ENCODE measurements at regions not wholly inside any gene's neighbourhood (a gene's known extent, or its start where the extent isn't known, plus 50 kb on each side); places are given as distances from the start of the nearest gene placed in this dataset.

GRCh38 chr2:198444800-198445287 is 640.5 kb downstream of the PLCL1 start:
- Histone ChIP-seq H3K27ac (no peak overlapping the region), H3K4me3 (no peak overlapping the region), H4K20me1 (ENCODE audit: insufficient read depth, poor library complexity, severe bottlenecking) (no peaks in the 10 kb centered on the region), H2AFZ (no peak overlapping the region), H3K79me2 (no peaks in the 10 kb centered on the region), H3K27me3 (no peaks in the 10 kb centered on the region), H3K4me1 (ENCODE audit: insufficient read depth) (no peaks in the 10 kb centered on the region), H3K9me2 (replicated peaks; ENCODE audit: insufficient read depth) (no peaks in the 10 kb centered on the region), H3K36me3 (replicated peaks; ENCODE audit: insufficient read depth, low read depth) (no peaks in the 10 kb centered on the region), H3K9me3 (ENCODE audit: low read depth) (no peaks in the 10 kb centered on the region), H3K4me2 (no peak overlapping the region)
- DNase-seq (ENCODE audit: low spot score): no peak
- 92% methylated on average over 2 of the region's 2 CpGs for WGBS (ENCODE audit: low lambda C conversion rate, missing lambda C conversion rate)
- TF ChIP-seq EZH2phosphoT487 (IDR thresholded peaks at IDR 0.05; ENCODE audit: low read depth, severe bottlenecking, unreplicated experiment) (no peak), EZH2 (IDR thresholded peaks at IDR 0.05; ENCODE audit: borderline replicate concordance) (no peak)
- TF ChIP-seq, protein P1, sequence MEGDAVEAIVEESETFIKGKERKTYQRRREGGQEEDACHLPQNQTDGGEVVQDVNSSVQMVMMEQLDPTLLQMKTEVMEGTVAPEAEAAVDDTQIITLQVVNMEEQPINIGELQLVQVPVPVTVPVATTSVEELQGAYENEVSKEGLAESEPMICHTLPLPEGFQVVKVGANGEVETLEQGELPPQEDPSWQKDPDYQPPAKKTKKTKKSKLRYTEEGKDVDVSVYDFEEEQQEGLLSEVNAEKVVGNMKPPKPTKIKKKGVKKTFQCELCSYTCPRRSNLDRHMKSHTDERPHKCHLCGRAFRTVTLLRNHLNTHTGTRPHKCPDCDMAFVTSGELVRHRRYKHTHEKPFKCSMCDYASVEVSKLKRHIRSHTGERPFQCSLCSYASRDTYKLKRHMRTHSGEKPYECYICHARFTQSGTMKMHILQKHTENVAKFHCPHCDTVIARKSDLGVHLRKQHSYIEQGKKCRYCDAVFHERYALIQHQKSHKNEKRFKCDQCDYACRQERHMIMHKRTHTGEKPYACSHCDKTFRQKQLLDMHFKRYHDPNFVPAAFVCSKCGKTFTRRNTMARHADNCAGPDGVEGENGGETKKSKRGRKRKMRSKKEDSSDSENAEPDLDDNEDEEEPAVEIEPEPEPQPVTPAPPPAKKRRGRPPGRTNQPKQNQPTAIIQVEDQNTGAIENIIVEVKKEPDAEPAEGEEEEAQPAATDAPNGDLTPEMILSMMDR (IDR thresholded peaks at IDR 0.05; ENCODE audit: poor library complexity): no peak

DNA sequence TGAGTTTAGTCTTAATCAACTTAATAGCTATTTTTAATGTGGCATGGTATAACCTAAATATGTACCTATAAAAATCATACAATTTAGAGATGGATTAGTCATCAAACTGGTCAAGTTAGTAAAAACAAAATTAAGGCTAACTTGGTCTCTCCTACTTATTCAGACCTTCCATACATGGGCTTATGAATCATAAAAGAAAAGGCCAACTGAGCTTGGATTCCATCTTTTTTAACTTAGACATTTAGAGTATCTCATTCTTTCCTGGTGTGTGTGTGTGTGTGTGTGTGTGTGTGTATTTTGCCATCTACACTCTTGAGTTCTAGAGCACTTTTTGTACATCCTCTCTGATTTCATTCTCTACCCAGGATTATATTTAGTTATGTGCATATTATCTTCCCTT is 637.5 kb downstream of the PLCL1 start:
- no peaks in the 10 kb centered on the region for H3K79me2 ChIP-seq
- no peaks in the 10 kb centered on the region for H4K20me1 ChIP-seq (ENCODE audit: insufficient read depth, poor library complexity, severe bottlenecking)
- H3K27me3 ChIP-seq: no peaks in the 10 kb centered on the region
- H3K9me2 ChIP-seq (replicated peaks; ENCODE audit: insufficient read depth): no peaks in the 10 kb centered on the region
- TF ChIP-seq, protein P1 (IDR thresholded peaks at IDR 0.05; ENCODE audit: poor library complexity): no peak
- TF ChIP-seq EZH2phosphoT487 (IDR thresholded peaks at IDR 0.05; ENCODE audit: low read depth, severe bottlenecking, unreplicated experiment): no peak
- TF ChIP-seq EZH2 (IDR thresholded peaks at IDR 0.05; ENCODE audit: borderline replicate concordance): no peak
- no peaks in the 10 kb centered on the region for H3K36me3 ChIP-seq (replicated peaks; ENCODE audit: insufficient read depth, low read depth)
- H3K4me2 ChIP-seq: no peak overlapping the region
- H3K4me3 ChIP-seq: no peak overlapping the region
- no peaks in the 10 kb centered on the region for H3K9me3 ChIP-seq (ENCODE audit: low read depth)
- no peak overlapping the region for H2AFZ ChIP-seq
- H3K4me1 ChIP-seq (ENCODE audit: insufficient read depth): no peaks in the 10 kb centered on the region
- no peak overlapping the region for H3K27ac ChIP-seq
- no peak for DNase-seq (ENCODE audit: low spot score)

DNA sequence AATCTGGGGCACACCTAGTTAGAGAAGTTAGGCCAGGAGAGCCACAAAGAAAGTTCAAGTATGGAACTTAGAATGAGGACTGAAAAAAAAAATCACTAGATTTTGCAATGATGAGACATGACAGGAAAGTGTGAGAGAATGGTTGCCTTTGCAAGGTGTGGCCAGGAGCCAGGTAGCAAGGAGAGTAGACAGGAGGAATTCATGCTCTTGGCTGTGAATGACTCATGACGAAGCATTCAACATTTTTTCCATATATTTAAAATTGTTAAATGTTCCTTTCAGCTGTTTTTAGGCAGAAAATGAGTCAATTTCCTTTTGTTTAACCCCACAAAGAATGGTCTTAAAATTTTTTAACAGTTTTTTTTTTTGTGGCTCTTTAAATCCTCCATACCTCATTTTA is 636.9 kb downstream of the PLCL1 start:
- Histone ChIP-seq H2AFZ (no peak overlapping the region), H3K9me3 (ENCODE audit: low read depth) (no peaks in the 10 kb centered on the region), H3K4me3 (no peak overlapping the region), H3K36me3 (replicated peaks; ENCODE audit: insufficient read depth, low read depth) (no peaks in the 10 kb centered on the region), H3K4me1 (ENCODE audit: insufficient read depth) (no peaks in the 10 kb centered on the region), H3K27me3 (no peaks in the 10 kb centered on the region), H3K9me2 (replicated peaks; ENCODE audit: insufficient read depth) (no peaks in the 10 kb centered on the region), H4K20me1 (ENCODE audit: insufficient read depth, poor library complexity, severe bottlenecking) (no peaks in the 10 kb centered on the region), H3K27ac (no peak overlapping the region), H3K79me2 (no peaks in the 10 kb centered on the region), H3K4me2 (no peak overlapping the region)
- DNase-seq (ENCODE audit: low spot score): no peak
- TF ChIP-seq EZH2phosphoT487 (IDR thresholded peaks at IDR 0.05; ENCODE audit: low read depth, severe bottlenecking, unreplicated experiment): no peak
- TF ChIP-seq, protein P1 (IDR thresholded peaks at IDR 0.05; ENCODE audit: poor library complexity): no peak
- no peak for TF ChIP-seq EZH2 (IDR thresholded peaks at IDR 0.05; ENCODE audit: borderline replicate concordance)
- WGBS (ENCODE audit: low lambda C conversion rate, missing lambda C conversion rate): 81% methylated on average over 1 of the region's 1 CpG

DNA sequence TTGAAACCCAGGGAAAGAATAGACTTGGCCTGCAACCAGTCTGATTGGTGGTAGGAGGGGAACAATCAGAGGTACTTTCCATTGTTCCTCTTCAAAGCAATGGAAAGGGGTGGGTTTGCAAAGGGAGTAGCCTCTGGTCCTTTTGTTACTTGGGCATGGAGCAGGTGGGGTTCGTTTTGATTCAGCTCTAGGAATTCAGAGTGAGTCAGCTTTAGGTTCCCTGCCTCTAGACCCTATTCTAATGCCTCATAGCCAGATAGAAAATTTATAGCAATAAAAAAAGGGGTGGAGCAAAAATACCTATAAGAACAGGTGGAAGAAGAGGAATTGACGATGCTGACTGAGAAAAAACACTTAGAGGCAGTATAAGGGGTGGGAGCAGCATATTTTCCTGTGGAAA is 636.4 kb downstream of the PLCL1 start:
- TF ChIP-seq, protein P1 (IDR thresholded peaks at IDR 0.05; ENCODE audit: poor library complexity): no peak
- no peak for TF ChIP-seq EZH2phosphoT487 (IDR thresholded peaks at IDR 0.05; ENCODE audit: low read depth, severe bottlenecking, unreplicated experiment)
- TF ChIP-seq EZH2 (IDR thresholded peaks at IDR 0.05; ENCODE audit: borderline replicate concordance): no peak
- Histone ChIP-seq H3K27ac (no peak overlapping the region), H3K36me3 (replicated peaks; ENCODE audit: insufficient read depth, low read depth) (no peaks in the 10 kb centered on the region), H2AFZ (no peak overlapping the region), H3K27me3 (no peaks in the 10 kb centered on the region), H3K9me3 (ENCODE audit: low read depth) (no peaks in the 10 kb centered on the region), H3K79me2 (no peaks in the 10 kb centered on the region), H3K4me2 (no peak overlapping the region), H3K4me3 (no peak overlapping the region), H4K20me1 (ENCODE audit: insufficient read depth, poor library complexity, severe bottlenecking) (no peaks in the 10 kb centered on the region), H3K9me2 (replicated peaks; ENCODE audit: insufficient read depth) (no peaks in the 10 kb centered on the region), H3K4me1 (ENCODE audit: insufficient read depth) (no peaks in the 10 kb centered on the region)
- DNase-seq (ENCODE audit: low spot score): no peak
- 68% methylated on average over 2 of the region's 2 CpGs for WGBS (ENCODE audit: low lambda C conversion rate, missing lambda C conversion rate)

Measured in hepatocyte (in vitro differentiated cells).